Loucy (cell line): ENCODE measurements at regions not wholly inside any gene's neighbourhood (a gene's known extent, or its start where the extent isn't known, plus 50 kb on each side); places are given as distances from the start of the nearest gene placed in this dataset.

Source experiments
- H2AFZ ChIP-seq: fragments of 200-600 bp; sonication (generic); 2 replicates; pipeline ENCODE4 v1.6.0; 2016; ENCODE audit warnings: antibody characterized with exemption, mild to moderate bottlenecking, low read length, moderate library complexity
- H3F3A ChIP-seq: fragments of 200-600 bp; 2 replicates; pipeline ENCODE4 v1.6.0; 2016; ENCODE audit warnings: antibody characterized with exemption, low read depth, mild to moderate bottlenecking
- H3K27me3 ChIP-seq: fragments of 200-600 bp; sonication (generic); 2 replicates; pipeline ENCODE4 v1.6.1; 2014; ENCODE audit warnings: low read length, mild to moderate bottlenecking; ENCODE audit not compliant: insufficient read depth, poor library complexity, severe bottlenecking
- H3K36me3 ChIP-seq: fragments of 200-600 bp; sonication (generic); 2 replicates; pipeline ENCODE4 v1.6.1; 2016; ENCODE audit warnings: low read length; ENCODE audit not compliant: insufficient read depth
- H3K4me1 ChIP-seq: fragments of 200-600 bp; sonication (generic); 2 replicates; pipeline ENCODE4 v1.5.1; 2014; ENCODE audit warnings: low read length, mild to moderate bottlenecking; ENCODE audit not compliant: insufficient read depth, poor library complexity, severe bottlenecking
- H3K4me2 ChIP-seq: fragments of 200-600 bp; sonication (generic); 2 replicates; pipeline ENCODE4 v1.6.0; 2014; ENCODE audit warnings: antibody characterized with exemption, low read length, low read depth, mild to moderate bottlenecking; ENCODE audit not compliant: poor library complexity, severe bottlenecking
- H3K4me3 ChIP-seq: fragments of 200-600 bp; sonication (generic); 2 replicates; pipeline ENCODE4 v1.5.1; 2014; ENCODE audit warnings: low read length, mild to moderate bottlenecking, mixed read lengths; ENCODE audit not compliant: poor library complexity, severe bottlenecking
- H3K79me2 ChIP-seq: fragments of 200-600 bp; sonication (generic); 2 replicates; pipeline ENCODE4 v1.6.1; 2014; ENCODE audit warnings: low read length; ENCODE audit not compliant: insufficient read depth
- H3K9ac ChIP-seq: fragments of 200-600 bp; sonication (generic); 2 replicates; pipeline ENCODE4 v1.6.0; 2014; ENCODE audit warnings: mild to moderate bottlenecking, low read depth, low read length, moderate library complexity; ENCODE audit not compliant: poor library complexity, severe bottlenecking
- H3K9me2 ChIP-seq: fragments of 200-600 bp; sonication (generic); replicated peaks from 2 replicates; pipeline ENCODE4 v1.6.1; 2016; ENCODE audit warnings: low read depth, low read length, mixed read lengths
- H3K9me3 ChIP-seq: fragments of 200-600 bp; sonication (generic); 2 replicates; pipeline ENCODE4 v1.6.1; 2014; ENCODE audit warnings: mild to moderate bottlenecking, antibody characterized with exemption, low read length, low read depth; ENCODE audit not compliant: insufficient read depth
- H4K20me1 ChIP-seq: fragments of 200-600 bp; sonication (generic); 2 replicates; pipeline ENCODE4 v1.6.0; 2014; ENCODE audit warnings: antibody characterized with exemption, low read length, mild to moderate bottlenecking; ENCODE audit not compliant: insufficient read depth, poor library complexity, severe bottlenecking
- EZH2phosphoT487 ChIP-seq: fragments of 200-600 bp; IDR thresholded peaks from 2 replicates; pipeline ENCODE4 v1.6.1; 2018; ENCODE audit warnings: antibody characterized with exemption, mild to moderate bottlenecking, moderate library complexity, borderline replicate concordance
- TF ChIP-seq, protein P1 (sequence below): fragments of 200-600 bp; sonication (generic); conservative IDR thresholded peaks from 2 replicates; pipeline ENCODE4 v1.5.1; 2014; ENCODE audit warnings: mild to moderate bottlenecking, antibody characterized with exemption, low read length

DNA sequence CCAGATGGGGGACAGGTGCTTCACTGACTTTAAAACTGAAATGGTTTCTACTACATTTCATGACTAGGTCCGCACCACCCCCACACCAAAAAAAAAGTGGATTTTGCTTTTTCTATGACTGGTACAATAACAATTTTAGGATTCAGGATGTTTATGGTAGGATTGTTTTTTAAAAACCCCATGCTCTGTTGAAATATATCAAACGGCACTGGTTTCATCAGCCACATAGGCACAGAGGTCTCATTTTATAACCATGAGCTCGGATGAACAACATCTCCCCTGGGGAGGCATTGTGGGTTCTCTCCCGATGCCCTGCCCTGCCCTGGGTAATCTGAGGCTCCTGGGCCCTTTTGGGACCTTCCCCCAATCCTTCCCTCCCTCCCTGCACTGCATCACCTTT, 202.7 kb upstream of the KBTBD8 start:
- no peaks in the 10 kb centered on the region for H3K9me2 ChIP-seq
- no peaks in the 10 kb centered on the region; the same call in 1 of the 2 replicates for H3K36me3 ChIP-seq
- no peaks in the 10 kb centered on the region for H3K27me3 ChIP-seq
- H3K9me3 ChIP-seq: no peaks in the 10 kb centered on the region
- no peaks in the 10 kb centered on the region for H4K20me1 ChIP-seq
- H3K4me1 ChIP-seq: no peaks in the 10 kb centered on the region
- H3K4me3 ChIP-seq: no peak overlapping the region
- H2AFZ ChIP-seq: no peak overlapping the region
- no peak for TF ChIP-seq EZH2phosphoT487
- TF ChIP-seq, protein P1, sequence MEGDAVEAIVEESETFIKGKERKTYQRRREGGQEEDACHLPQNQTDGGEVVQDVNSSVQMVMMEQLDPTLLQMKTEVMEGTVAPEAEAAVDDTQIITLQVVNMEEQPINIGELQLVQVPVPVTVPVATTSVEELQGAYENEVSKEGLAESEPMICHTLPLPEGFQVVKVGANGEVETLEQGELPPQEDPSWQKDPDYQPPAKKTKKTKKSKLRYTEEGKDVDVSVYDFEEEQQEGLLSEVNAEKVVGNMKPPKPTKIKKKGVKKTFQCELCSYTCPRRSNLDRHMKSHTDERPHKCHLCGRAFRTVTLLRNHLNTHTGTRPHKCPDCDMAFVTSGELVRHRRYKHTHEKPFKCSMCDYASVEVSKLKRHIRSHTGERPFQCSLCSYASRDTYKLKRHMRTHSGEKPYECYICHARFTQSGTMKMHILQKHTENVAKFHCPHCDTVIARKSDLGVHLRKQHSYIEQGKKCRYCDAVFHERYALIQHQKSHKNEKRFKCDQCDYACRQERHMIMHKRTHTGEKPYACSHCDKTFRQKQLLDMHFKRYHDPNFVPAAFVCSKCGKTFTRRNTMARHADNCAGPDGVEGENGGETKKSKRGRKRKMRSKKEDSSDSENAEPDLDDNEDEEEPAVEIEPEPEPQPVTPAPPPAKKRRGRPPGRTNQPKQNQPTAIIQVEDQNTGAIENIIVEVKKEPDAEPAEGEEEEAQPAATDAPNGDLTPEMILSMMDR: no peak
- no peak overlapping the region for H3K9ac ChIP-seq
- no peak overlapping the region for H3K4me2 ChIP-seq
- H3K79me2 ChIP-seq: no peaks in the 10 kb centered on the region
- no peaks in the 10 kb centered on the region for H3F3A ChIP-seq

DNA sequence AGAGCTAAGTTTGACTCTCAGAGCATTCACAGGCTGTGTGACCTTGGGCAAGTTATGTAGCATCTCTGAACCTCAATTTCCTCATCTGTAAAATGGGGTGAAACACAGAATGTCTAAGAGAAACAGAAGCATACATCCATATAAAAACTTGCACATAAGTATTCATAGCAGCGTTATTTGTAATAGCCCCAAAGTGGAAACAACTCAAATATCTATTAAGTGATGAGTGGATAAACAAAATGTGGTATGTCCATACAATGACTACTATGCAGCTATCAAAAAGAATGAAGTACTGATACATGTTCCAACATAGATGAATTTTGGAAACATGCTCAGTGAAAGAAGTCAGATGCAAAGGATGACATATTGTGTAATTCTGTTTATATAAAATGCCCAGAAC, 201.8 kb upstream of the KBTBD8 start:
- no peak overlapping the region for H3K4me2 ChIP-seq
- H3K4me3 ChIP-seq: no peak overlapping the region
- H3K4me1 ChIP-seq: no peaks in the 10 kb centered on the region
- no peaks in the 10 kb centered on the region for H3K79me2 ChIP-seq
- no peaks in the 10 kb centered on the region for H4K20me1 ChIP-seq
- no peaks in the 10 kb centered on the region for H3K9me3 ChIP-seq
- H3K9ac ChIP-seq: no peak overlapping the region
- H2AFZ ChIP-seq: no peak overlapping the region
- H3K9me2 ChIP-seq: no peaks in the 10 kb centered on the region
- no peaks in the 10 kb centered on the region; the same call in 1 of the 2 replicates for H3K36me3 ChIP-seq
- H3K27me3 ChIP-seq: no peaks in the 10 kb centered on the region
- no peaks in the 10 kb centered on the region for H3F3A ChIP-seq
- no peak for TF ChIP-seq EZH2phosphoT487
- TF ChIP-seq, protein P1: no peak

DNA sequence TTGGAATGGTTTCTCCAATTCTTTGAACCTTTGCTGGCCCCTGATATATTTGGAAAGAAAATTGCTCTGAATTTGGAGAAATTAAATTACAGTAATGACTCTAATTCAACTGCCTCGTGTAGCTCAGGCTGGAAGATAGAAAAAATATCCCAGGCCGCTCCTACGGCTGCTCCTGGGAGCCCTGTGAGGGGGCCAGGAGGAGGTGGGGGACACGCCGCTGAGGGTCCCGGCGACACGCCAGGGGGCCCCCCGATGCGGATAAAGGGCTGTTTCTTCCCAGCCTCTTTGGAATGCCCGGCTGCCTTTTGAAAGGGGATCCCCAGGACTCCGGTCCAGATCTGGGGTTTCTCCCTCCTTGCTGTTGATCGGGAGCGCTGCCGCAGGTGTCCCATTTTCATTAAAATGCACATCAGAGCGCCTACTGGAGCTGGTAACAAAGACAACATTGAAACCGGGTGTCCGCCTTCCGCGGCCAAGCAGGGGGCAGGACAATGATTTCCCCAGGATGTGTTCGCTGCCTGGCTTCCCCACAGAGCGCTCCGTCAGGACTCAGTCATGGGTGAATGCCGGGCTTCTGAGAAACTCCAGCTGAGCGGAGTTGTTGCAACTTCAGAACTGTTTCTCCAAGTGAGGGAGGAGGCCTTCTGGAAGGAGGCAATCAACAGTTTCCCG, 200.1 kb upstream of the KBTBD8 start:
- no peaks in the 10 kb centered on the region for H3F3A ChIP-seq
- H3K4me1 ChIP-seq: peaks cover 2% of the 10 kb centered on the region
- H3K27me3 ChIP-seq: no peaks in the 10 kb centered on the region
- H4K20me1 ChIP-seq: no peaks in the 10 kb centered on the region
- no peak overlapping the region for H3K4me2 ChIP-seq
- TF ChIP-seq, protein P1: no peak
- TF ChIP-seq EZH2phosphoT487: no peak
- H3K9me3 ChIP-seq: no peaks in the 10 kb centered on the region
- no peaks in the 10 kb centered on the region; the same call in 1 of the 2 replicates for H3K36me3 ChIP-seq
- no peaks in the 10 kb centered on the region for H3K79me2 ChIP-seq
- H3K9ac ChIP-seq: no peak overlapping the region
- H2AFZ ChIP-seq: no peak overlapping the region
- H3K4me3 ChIP-seq: no peak overlapping the region
- no peaks in the 10 kb centered on the region for H3K9me2 ChIP-seq
